Esophagus muscularis mucosa (tissue), 3 donors: ENCODE measurements at regions not wholly inside any gene's neighbourhood (a gene's known extent, or its start where the extent isn't known, plus 50 kb on each side); places are given as distances from the start of the nearest gene placed in this dataset.

Experiments
- POLR2A ChIP-seq: fragments of 450-650 bp; IDR thresholded peaks from one replicate; pipeline ENCODE4 v1.6.1; 2017; ENCODE audit warnings: antibody characterized with exemption, moderate library complexity, mild to moderate bottlenecking, low read depth
- TF ChIP-seq, protein P1 (sequence below), 3 experiments: fragments of 200-600 bp in 2 of 3; fragments of 450-650 bp in 1 of 3; sonication (generic) in 2 of 3; IDR thresholded peaks; one replicate each; pipeline ENCODE4 v1.5.1; 2017 to 2019; ENCODE audit warnings: antibody characterized with exemption in 3 of 3, mild to moderate bottlenecking in 2 of 3, moderate library complexity in 1 of 3

DNA sequence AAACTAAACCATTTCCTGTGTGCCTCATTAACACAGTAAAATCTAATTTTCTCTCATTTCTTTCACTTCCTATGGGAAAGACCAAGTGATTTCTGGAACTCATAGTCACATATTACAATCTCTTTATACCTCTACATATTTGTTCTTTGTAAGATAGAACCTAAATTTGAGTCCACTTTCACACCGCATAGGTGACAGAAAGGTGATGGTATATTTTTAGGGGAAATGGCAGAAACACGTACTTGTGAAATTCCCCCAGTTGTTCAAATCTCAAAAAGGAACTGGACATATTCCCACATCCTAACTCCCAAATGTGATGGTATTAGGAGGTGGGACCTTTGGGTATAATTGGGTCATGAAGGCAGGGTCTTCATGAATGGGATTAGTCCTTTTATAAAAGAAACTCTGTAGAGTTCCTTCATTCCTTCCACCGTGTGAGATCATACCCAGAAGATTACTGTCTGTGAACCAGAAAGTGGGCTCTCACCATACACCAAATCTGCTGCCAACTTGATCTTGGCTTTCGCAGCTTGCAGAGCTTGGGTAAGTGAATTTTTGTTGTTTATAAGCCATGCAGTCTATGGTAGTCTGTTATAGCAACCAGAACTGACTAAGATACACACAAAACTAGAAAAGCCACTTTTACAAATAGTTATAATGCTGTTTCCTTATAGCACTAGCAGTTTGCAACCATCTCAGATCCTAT, 542.1 kb downstream of the DSC3 start:
- TF ChIP-seq, protein P1, sequence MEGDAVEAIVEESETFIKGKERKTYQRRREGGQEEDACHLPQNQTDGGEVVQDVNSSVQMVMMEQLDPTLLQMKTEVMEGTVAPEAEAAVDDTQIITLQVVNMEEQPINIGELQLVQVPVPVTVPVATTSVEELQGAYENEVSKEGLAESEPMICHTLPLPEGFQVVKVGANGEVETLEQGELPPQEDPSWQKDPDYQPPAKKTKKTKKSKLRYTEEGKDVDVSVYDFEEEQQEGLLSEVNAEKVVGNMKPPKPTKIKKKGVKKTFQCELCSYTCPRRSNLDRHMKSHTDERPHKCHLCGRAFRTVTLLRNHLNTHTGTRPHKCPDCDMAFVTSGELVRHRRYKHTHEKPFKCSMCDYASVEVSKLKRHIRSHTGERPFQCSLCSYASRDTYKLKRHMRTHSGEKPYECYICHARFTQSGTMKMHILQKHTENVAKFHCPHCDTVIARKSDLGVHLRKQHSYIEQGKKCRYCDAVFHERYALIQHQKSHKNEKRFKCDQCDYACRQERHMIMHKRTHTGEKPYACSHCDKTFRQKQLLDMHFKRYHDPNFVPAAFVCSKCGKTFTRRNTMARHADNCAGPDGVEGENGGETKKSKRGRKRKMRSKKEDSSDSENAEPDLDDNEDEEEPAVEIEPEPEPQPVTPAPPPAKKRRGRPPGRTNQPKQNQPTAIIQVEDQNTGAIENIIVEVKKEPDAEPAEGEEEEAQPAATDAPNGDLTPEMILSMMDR (IDR thresholded peaks at IDR 0.05): no peak
- no peak for TF ChIP-seq POLR2A
